Left ventricle myocardium superior (tissue), 1 donor: ENCODE measurements at regions not wholly inside any gene's neighbourhood (a gene's known extent, or its start where the extent isn't known, plus 50 kb on each side); places are given as distances from the start of the nearest gene placed in this dataset.
"Not testable (repeated sequence)": the region's sequence is repeated elsewhere in the genome, so short reads cannot be mapped to it uniquely, and the experiment has no call there.

ENCODE experiments used
- ATAC-seq: fragments of 200-7000 bp; cut with Tn5 transposase; one replicate; pipeline ENCODE4 v1.9.1; 2020; ENCODE audit warnings: mild to moderate bottlenecking, moderate library complexity
- DNase-seq: peaks from one replicate; pipeline ENCODE4 v3.0.0-alpha.2; 2020
- intact Hi-C: fragments of 100-400 bp; cut with micrococcal nuclease; formaldehyde crosslinking; loops from one replicate; pipeline ENCODE4 v1.11.0; 2022
- donor health status: DM: no; HTN: yes; CAD: no; lungs with severe emphysema.

DNA sequence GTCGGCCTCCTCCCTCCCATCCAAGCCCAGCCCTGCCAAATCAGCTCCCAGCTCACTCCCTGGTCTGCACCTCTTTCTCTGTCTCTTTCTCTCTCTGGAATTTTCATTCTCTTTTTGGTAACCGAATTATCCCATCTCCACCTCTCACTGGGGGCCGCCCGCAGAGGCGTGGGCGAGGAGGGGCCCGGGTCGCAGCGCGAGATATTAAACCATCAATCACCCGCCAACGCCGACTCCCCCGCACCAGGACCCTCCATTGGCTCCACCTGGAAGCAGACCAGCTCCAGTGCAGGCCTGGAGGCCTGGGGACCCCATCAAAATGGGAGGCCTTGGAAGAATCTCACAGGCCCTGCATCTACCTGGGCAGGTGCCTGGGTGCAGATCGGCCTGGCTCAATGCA lies 83.8 kb upstream of the ADGRL1 start:
- intact Hi-C loops, ATAC-seq, DNase-seq: not testable (repeated sequence)

DNA sequence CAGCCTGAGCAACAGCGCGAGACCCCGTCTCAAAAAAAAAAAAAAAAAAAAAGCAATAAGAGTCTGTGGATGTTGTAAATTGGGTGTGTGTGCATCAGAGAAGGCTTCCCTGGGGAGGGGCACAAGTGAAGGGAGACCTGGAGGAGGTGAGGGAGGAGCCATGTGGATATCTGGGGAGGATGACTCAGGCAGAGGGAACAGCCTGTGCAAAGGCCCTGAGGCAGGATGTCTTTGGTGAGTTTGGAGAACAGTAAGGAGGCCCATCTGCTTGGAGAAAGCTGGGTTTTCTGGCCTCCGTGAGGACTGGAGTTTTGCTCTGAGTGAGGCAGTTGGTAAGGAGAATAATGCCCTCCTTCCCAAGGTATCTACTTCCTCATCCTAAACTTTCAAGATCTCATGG lies 81.9 kb upstream of the ADGRL1 start:
- ATAC-seq, intact Hi-C loops, DNase-seq: not testable (repeated sequence)

DNA sequence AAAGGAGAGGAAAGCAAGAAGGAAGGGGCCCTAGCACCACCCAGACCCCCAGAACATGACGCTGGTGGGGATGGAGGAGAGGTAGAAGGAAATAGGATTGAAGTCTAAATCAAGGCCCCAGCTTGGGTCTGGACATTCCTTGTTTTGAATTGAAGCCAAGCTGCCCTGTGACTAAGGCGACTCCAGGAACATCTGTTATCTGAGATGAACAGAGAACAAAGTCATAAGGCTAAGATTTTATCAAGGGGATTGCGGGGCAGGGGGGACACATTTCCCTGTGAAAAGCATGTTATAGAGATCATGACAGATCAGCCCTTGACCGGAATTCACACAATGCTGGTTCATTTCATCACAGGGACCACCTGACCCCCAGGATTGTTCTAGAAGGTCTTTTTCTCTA lies 80.6 kb upstream of the ADGRL1 start:
- intact Hi-C loops, ATAC-seq, DNase-seq: not testable (repeated sequence)

DNA sequence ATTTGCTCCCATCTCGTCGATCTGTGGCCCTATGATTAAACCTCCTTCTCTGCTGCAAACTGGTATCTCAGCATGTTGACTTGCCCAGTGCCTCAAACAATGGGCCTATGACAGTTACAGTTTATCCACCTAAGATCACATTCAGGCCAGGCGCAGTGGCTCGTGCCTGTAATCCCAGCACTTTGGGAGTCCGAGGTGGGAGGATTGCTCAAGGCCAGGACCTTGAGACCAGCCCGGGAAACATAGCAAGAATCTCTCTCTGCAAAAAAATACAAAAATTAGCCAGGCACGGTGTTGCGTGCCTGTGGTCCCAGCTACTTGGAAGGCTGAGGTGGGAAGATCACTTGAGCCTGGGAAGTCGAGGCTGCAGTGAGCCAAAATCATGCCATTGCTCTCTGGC lies 79.8 kb upstream of the ADGRL1 start:
- DNase-seq, ATAC-seq, intact Hi-C loops: not testable (repeated sequence)

DNA sequence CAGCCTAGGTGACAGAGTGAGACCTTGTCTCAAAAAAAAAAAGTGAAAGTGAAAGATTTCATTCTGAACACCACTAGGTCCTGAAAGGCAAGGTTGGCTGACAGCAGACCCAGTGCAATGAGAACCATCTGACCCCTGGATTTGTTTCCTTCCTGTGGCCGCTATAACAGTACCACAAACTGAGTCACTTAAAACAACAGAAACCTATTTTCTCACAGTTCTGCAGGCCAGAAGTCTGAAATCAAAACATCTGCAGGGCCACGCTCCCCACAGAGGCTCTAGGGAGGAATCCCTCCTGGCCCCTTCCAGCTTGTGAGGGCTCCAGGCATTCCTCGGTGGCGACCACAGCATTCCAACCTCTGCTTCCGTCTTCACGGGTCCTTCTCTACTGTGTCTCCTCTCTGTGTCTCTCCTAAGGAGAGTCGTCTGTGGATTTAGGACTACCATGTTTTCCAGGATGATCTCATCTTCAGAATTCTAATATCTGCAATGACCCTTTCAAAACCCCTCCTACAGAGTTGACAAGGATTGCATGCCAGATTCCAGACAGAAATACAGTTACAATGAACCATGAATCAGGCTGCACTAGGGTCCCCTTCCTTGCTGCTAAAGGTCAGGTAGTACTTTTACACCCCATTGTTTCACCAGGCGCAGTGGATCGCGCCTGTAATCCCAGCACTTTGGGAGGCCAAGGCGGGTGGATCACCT lies 78.0 kb upstream of the ADGRL1 start:
- intact Hi-C loops, DNase-seq: not testable (repeated sequence)
- ATAC-seq, result peak; percentile 26

DNA sequence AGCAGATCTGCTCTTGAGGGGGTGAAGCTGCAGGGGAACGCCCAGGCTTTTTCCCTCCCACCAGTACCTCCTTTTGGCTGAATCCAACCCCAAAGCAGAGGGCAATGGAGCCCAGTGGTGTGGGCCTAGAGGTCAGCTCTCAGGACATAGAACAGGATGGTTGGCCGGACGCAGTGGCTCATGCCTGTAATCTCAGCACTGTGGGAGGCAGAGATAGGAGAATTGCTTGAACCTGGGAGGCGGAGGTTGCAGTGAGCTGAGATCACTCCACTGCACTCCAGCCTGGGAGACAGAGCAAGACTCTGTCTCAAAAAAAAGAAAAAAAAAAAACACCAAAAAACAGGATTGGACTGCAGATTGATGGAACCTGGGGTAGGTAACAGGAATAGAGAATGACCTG lies 73.3 kb upstream of the ADGRL1 start:
- ATAC-seq, intact Hi-C loops, DNase-seq: not testable (repeated sequence)

DNA sequence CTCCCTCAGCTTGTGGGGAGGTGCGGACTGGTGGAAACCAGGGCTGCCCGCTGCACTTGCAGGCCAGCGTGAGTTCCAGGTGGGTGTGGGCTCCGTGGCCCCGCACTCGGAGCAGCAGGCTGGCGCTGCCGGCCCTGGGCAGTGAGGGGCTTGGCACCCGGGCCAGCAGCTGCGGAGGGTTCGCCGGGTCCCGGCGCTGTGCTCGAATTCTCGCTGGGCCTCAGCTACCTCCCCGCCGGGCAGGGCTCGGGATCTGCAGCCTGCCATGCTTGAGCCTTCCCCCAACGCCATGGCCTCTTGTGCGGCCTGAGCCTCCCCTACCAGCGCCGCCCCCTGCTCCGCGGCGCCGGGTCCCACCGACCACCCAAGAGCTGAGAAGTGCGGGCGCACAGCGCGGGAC lies 71.6 kb upstream of the ADGRL1 start:
- intact Hi-C loops, result no loop called here
- DNase-seq, result no peak

DNA sequence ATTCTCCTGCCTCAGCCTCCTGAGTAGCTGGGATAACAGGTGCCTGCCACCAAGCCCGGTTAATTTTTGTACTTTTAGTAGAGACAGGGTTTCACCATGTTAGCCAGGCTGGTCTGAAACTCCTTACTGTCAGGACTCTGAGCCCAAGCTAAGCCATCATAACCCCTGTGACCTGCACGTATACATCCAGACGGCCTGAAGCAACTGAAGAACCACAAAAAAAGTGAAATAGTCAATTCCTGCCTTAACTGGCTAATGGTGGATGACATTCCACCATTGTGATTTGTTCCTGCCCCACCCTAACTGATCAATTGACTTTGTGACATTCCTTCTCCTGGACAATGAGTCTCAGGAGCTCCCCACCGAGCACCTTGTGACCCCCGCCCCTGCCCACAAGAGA lies 69.9 kb upstream of the ADGRL1 start:
- ATAC-seq, intact Hi-C loops: not testable (repeated sequence)

More for the DNA sequence above, 71.6 kb upstream of the ADGRL1 start:
- no peak for ATAC-seq

DNA sequence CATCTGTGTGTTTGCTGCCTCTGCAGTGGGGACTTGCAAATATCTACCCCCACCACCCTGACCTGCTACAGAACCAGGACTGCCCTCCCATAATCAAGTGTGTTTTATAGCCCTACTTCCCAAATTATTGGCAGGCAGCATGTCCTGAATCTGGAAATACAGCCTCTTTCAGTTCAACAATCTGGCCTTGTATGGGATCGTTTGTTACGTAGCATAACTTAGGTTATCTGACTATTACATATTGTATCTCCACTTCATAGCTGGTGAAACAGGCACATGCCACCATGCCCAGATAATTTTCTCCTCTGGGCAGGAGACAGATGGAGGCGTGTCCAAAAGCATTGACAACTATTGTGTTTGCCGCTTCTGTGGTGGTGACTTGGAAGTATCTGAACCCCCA lies 66.7 kb upstream of the ADGRL1 start:
- no peak for ATAC-seq
- intact Hi-C loops, result no loop called here
- DNase-seq, result no peak

More for the DNA sequence above, 69.9 kb upstream of the ADGRL1 start:
- DNase-seq, result not testable (repeated sequence)

DNA sequence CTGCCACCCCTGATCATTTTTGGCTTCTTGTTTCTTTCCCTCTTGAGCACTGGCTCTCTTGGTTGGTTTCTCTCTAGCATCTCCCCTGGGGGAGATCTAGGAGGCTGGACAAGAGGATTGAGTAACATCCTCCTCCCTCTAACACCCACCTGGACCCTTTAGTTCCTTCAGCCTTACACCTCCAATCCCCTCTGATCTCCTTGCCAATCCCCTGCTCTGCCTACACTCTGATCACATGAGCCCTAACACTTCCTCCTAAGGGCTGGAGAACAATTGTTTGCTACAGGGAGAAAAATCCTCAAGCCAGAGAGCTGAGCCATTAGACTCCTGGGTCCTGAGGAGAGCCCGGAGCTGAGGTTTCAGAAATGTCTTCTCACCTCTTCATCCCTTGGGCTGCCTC lies 65.9 kb upstream of the ADGRL1 start:
- intact Hi-C loops, result no loop called here
- no peak for ATAC-seq
- DNase-seq, result no peak

DNA sequence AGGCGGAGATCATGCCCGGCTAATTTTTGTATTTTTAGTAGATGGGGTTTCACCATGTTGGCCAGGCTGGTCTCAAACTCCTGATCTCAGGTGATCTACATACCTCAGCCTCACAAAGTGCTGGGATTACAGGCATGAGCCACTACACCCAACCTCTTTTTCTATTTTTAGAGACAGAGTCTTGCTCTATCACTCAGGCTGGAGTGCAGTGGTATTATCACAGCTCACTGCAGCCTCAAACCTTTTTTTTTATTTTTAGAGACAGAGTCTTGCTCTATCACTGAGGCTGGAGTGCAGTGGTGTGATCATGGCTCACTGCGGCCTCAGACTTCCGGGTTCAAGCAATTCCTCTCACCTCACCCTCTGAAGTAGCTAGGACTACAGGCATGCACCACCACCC lies 64.6 kb upstream of the ADGRL1 start:
- ATAC-seq, result peak; percentile 70
- intact Hi-C loops, DNase-seq: not testable (repeated sequence)

DNA sequence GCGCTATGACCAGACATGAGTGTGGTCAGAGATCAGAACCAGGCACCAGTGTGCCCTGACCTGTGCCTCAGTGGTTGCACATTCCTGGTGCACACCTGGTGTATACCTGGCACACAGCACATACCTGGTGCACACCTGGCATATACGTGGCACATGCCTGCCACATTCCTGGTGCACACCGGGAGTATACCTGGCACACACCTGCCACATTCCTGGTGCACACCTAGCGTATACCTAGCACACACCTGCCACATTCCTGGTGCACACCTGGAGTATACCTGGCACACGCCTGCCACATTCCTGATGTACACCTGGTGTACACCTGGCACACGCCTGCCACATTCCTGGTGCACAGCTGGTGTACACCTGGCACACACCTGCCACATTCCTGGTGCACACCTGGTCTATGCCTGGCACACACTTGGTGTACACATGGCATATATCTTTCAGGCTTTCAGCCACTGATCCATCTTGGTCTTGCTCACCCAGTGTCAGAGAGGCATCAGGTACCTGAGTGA lies 61.3 kb upstream of the ADGRL1 start:
- intact Hi-C loops, result no loop called here
- no peak for DNase-seq
- ATAC-seq, result no peak

DNA sequence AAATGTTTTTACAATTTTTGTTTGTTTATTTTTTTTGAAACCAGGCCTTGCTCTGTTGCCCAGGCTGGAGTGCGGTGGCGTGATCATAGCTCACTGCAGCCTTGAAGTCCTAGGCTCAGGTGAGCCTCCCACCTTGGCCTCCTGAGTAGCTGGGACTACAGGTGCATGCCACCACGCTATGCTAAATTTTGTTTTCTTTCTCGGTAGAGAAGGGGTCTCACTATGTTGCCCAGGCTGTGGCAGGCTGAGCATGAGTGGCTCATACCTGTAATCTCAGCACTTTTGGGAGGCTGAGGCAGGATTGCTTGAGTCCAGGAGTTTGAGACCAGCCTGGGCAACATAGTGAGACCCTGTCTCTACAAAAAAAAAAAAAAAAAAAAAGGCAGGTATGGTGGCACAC lies 60.2 kb upstream of the ADGRL1 start:
- intact Hi-C loops, DNase-seq, ATAC-seq: not testable (repeated sequence)

DNA sequence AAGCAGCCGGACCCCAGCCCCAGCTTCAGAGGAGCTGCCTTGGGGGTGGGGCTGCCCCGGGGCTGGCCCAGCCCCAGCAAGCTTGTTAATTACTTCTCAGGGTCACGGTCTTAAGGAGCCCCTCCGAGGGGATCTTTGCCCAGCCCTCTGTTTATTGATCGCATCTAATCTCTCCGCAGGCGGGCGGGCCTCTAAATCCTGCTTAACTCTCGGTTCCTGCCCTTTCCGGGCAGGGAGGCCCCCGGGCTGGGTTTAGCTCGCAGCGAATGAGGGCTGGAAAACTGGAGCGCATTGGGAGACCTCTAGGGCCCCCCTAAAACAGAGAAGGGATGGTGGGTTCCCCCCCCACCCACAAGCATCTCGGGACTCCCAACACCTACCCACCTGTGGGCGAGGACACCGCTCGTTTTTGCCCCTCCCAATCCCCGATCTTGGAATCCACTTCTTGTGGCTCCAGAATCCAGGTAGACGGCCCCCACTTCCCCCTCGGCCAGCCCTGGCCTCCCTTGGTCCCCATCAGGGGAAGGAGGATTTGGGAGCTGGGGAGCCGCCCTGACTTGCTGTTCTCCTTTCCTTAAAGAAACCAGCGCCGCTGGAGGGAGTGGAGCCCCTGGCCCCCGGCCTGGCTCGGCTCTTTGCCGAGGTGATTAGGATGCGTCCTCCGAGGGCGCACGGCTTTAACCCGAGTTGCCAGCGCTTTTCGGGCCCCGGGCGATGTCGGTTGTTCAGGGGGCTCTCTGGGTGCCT lies 59.5 kb upstream of the ADGRL1 start:
- DNase-seq (no peak), ATAC-seq (no peak)
- intact Hi-C loops, result no loop called here

DNA sequence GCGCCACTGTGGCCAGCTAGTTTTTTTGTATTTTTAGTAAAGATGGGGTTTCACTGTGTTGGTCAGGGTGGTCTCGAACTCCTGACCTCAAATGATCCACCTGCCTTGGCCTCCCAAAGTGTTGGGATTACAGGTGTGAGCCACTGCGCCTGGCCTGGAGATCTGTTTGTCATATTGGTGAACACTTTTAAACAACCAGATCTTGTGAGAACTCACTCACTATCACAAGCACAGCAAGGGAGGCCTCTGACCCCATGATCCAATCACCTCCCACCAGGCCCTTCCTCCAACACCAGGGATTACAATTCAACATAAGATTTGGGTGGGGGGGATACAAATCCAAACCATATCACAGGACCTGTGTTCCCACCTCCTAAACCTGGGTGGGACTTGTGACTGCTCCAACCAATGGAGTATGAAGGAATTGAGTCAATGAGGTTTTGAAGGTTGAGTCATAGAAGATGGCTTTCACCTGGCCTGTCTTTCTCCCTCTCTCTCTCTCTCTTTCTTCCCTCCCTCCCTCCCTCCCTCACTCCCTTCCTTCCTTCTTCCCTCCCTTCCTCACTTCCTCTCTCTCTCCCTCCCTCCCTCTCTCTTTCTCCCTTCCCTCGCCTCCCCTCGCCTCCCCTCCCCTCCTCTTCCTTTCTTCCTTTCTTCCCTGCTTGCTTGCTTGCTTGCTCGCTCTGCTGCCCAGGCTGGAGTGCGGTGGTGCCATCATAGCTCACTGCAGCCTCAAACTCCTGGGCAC lies 50.1 kb upstream of the ADGRL1 start:
- intact Hi-C loops, ATAC-seq, DNase-seq: not testable (repeated sequence)
